ENCODE measurements at regions not wholly inside any gene's neighbourhood (a gene's known extent, or its start where the extent isn't known, plus 50 kb on each side); places are given as distances from the start of the nearest gene placed in this dataset.
"Not testable (repeated sequence)": the region's sequence is repeated elsewhere in the genome, so short reads cannot be mapped to it uniquely, and the experiment has no call there.

GRCh38 chr19:28393574-28394336 is 819.2 kb downstream of the UQCRFS1 start:
- no peak for DNase-seq

DNA sequence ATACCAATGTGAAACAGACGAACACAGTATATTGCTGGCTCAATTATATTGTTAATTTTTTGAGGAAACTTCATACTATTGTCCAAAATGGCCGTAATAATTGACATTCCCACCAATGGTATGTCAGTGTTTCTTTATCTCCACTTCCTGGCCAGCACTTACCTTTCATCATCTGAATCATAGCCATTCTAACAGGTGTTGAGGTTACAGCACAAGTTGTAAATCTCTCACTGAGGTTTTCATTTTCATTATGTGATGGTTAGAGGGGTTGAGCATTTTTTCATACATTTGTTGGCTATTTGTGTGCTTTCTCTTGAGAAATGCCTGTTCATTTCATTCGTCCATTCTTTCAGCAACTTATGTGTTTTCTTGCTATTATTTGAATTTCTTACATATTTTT is 824.0 kb downstream of the UQCRFS1 start:
- no peak for DNase-seq

- DNase-seq: no peak
Observed at GRCh38 chr19:28387507-28387906, 825.4 kb downstream of the UQCRFS1 start.

DNA sequence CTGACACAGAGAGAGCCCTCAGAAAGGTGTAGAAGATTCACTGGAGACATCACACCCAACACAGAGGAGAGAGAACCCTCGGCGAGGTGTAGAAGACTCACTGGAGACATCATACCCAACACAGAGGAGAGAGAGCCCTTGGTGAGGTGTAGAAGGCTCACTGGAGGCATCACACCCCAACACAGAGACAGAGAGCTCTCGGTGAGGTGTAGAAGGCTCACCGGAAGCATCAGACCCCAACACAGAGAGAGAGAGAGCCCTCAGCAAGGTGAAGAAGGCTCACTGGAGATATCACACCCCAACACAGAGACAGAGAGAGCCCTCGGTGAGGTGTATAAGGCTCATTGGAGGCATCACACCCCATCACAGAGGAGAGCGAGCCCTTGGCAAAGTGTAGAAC is 826.5 kb downstream of the UQCRFS1 start:
- DNase-seq: no peak

DNA sequence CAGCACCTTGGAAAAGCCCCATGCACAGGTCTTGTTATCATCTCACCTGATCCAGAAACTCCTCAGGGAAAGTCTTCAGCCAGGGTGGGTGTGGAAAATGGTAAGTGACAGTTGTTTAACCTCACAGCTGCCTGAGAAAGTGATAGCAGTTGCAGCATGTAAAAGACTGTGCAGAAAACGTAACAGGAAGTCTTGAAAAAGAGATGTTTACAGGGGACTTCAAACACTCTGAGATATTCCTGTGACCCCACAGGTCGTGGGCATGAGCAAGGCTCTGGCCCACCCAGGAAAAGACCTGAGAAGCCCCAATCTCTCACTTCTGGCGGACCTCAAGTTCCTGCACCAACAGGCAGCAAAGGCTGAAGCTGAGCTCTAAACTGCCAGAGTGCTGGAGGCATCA is 826.9 kb downstream of the UQCRFS1 start:
- no peak for DNase-seq

DNA sequence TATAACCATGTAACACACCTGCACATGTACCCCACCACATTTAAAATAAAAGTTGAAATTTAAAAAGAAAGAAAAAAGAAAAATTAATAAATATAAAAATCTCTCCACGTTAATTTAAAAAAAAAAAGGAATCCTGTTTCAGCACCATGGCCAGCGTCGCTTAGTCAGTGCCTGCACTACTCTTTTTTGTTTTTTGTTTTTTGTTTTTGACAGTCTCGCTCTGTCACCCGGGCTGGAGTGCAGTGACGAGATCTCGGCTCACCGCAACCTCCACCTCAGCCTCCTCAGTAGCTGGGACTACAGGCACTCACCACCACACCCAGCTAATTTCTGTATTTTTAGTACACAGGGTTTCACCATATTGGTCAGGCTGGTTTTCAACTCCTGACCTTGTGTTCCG is 835.9 kb downstream of the UQCRFS1 start:
- DNase-seq: no peak

DNA sequence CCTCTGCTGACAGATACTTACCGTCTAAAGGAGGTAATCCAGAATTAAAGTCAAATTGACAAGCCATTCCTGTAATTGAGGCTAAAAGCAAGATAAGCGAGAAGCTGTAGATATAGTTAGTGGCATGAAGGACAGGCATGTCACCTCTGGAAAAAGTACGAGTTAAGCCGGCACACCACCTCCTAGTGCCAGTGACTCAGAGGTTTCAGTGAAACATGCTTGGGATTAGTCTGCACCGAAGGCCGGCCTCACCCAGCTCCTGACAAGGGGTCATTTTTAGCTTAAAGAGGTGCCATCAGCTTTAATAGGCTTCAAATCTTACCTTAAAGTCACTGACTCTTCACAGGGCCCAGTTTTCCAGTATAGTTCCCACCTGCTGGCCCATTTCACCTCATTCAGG is 838.0 kb downstream of the UQCRFS1 start:
- no peak for DNase-seq

DNA sequence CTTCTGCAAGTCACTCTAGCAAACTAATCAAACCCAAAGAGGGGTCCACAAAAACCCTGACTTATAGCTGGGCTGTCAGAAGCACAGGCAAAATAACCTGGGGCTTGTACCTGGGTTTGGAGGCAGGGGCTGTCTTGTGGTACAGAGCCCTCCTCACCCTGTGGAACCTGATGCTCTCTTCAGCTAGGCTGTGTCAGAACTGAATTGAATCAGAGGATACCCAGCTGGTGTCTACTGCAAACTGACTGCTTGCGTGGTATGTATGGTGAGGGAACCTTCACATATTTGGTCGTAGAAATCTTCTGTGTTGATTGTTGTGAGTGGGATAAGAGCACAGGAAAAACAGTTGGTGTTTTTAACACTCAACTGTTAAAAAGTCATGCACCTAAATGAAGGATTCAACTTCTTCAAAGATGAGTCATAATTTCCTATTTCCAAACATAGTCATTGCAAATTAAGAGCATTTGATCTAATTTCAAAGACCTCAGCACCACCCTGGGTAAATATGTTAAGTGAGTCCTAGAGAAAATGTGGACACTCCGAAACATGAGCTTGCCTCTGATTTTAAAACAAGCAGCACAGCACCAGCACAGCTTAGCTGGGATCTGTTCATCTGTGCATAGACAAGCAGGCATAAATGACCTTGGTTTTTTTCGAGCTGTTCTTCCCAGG is 840.2 kb downstream of the UQCRFS1 start:
- DNase-seq: no peak

- no peak for DNase-seq
Observed at GRCh38 chr19:28367146-28367545, 845.8 kb downstream of the UQCRFS1 start.

DNA sequence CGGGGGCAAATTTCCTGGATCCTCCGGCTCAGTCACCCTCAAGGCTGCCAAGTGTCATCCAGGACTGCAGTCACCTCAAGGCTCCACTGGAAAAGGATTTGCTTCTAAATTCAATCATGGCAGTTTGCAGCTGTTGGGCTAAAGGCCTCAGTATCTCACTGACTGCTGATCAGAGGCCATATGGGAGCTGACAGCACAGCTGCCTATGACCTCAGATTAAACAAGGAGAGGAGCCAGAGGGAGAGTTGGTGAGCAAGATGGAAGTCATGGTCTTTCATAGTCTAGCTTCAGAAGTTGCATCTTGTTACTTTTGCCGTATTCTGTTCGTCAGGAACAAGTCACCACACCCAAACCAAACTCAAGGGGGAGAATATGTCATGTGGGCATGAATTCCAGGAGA is 849.7 kb downstream of the UQCRFS1 start:
- no peak for DNase-seq

DNA sequence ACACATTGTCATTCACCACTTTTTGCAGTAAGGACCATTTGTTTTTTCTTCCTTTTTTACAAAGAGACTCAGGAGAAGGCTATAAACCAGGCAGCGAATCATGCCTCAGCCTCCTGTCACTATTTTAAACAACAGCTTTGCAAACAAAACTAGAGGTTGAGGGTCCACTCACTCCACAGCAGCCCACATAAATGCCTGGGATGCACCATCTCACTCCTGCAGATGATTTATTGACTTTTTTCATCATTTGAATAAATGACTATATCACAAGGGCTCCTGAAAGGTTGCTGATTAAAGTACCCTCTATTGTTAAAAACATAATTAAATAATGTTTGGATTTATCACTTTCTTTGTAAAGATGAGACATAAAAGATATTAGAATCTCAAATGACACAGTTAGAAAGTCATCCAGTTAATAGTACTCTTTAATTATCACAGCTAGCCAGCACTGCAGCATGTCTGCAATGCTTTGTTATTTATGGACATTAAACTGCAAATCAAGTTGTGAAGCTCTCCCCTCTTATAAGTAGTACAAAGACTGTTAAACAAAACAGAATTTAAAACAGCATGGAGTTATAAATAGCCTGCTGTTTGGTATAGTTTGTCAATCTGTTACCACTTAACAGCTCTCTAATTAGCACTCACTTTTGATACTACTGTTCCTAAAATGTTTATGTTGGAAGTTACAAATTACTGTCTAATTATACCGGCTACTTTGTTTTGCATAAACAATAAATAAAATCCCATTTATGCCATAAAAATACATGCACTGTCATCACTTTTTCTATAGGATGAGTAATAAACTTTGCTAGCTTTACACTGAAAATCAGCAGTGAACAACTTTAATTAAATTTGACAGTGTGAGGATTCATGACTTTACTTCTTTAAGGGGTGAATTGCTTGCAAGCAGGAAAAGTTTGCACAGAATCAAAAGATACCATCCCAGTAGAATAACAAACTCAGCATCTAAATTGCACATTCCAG is 853.2 kb downstream of the UQCRFS1 start:
- no peak for DNase-seq

DNA sequence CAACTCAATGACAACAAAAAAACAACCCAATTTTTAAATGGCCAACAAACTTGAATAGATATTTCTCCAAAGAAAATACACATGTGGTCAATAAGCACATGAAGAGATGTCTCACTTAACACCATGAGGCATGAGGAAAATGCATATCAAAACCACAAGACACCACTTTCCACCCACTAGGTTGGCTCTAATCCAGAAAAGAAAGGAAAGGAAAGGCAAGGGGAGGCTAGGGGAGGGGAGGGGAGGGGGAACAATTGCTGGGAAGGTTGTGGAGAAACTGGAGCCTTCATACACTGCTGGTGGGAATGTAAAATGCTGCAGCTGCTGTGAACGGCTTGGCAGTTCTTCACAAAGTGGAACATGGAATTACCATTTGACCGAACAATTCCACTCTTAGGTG is 854.3 kb downstream of the UQCRFS1 start:
- no peak for DNase-seq

GRCh38 chr19:28351761-28352160 is 861.2 kb downstream of the UQCRFS1 start:
- DNase-seq: no peak

- DNase-seq: not testable (repeated sequence)
Observed at GRCh38 chr19:28351321-28351720, 861.6 kb downstream of the UQCRFS1 start.

GRCh38 chr19:28350673-28351072 is 862.3 kb downstream of the UQCRFS1 start:
- no peak for DNase-seq

DNA sequence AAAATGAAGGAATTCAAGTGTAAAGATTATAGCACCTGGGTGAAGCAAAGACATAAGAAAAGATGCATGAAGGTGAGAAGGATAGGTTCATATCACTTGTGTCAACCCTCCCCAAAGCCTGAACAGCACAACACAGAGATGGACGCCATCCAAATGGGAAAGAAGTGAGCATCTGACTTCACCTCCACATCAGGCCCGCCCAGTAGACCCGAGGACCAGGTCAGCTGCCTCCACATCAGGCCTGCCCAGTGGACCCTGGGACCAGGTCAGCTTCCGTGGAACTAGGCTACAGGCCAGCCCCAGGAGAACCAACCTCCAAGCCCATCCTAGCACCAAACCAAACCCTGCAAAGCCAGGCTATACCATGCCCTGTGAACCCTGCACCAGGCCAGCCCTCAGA is 862.9 kb downstream of the UQCRFS1 start:
- DNase-seq: no peak

DNA sequence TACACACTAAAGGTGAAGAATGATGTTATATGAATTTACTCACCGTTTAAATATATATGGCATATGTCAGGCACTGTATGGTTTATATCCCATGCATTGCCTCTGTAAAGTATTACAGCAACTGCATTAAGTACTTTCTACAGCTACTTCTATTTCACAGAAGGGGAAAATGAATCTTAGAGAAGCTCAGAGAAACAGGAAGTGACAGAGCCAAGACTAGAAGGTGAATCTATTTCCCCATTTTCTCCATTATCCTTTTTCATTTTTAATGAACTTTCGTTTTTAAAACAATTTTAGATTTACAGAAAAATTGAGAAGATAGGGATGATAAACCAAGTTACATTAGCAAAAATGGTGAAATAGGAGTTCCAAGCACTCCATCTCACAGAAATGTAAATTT is 863.3 kb downstream of the UQCRFS1 start:
- no peak for DNase-seq

DNA sequence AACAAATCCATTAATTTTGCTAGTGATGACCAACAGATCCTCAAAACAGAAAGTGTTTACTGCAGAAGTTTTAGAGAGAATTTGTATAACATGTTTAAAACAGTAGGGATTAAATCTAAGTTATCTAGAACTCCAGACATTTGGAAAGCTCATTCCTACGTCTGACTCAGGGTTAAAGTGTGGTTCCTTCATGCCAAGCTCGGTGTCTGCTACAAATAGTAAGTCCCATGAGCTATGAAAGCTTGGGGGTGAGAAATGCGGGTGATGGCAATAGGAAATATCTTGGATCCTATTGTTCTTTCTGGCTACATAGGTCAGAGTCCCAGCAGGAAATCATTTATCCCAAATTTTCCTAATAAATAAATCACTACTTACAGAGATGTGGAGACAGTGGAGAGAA is 867.1 kb downstream of the UQCRFS1 start:
- no peak for DNase-seq

GRCh38 chr19:28341810-28342350 is 871.1 kb downstream of the UQCRFS1 start:
- no peak for DNase-seq

- no peak for DNase-seq
Observed at GRCh38 chr19:28334419-28334818, 878.5 kb downstream of the UQCRFS1 start.

GRCh38 chr19:28333909-28334308 is 879.0 kb downstream of the UQCRFS1 start:
- DNase-seq: no peak

DNA sequence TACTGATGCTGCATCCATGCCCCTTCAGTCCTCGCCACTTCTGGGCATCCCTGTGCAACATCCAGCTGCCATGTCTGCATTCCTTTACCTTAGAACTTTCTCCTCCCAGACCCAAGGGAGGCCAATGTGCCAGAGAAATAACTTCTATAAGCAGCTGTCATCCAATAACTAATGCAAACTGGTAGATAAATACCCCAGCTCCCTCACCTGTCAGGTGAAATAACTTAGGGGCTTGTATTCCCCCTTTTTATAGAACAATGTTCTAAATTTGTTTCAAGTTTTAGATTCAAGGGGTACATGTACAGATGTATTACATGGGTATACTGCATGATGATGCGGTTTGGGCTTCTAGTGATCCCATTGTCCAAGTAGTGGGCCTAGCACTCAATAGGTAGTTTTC is 880.1 kb downstream of the UQCRFS1 start:
- no peak for DNase-seq

- DNase-seq: no peak
Observed at GRCh38 chr19:28332351-28332750, 880.6 kb downstream of the UQCRFS1 start.

Measured in cortex of kidney (tissue), 1 donor.